OCI-M1 (cell line): ENCODE measurements at regions not wholly inside any gene's neighbourhood (a gene's known extent, or its start where the extent isn't known, plus 50 kb on each side); places are given as distances from the start of the nearest gene placed in this dataset.

Experiments used
- DNase-seq: peaks from one replicate; lab custom pipeline; 2025; lab: John Stamatoyannopoulos, UW

DNA sequence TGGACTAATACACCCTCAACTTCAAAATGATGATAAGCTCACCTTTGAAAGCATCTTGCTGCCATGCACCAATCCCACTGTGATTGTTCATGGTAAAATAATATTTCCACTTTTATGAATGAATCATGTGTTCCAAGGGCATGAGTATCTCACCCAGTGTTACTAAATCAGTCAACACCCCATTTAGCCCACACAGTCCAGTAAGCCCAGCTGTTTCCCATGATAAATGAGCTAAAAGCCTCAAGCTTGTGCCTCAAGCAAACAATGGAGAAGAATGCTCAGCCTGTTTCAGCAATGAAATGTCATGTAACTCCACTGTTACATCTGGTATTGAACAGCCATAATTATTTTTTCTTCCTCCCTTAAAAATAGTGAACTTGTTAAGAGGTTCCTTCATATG is 442.5 kb downstream of the XPNPEP1 start:
- no peak for DNase-seq

DNA sequence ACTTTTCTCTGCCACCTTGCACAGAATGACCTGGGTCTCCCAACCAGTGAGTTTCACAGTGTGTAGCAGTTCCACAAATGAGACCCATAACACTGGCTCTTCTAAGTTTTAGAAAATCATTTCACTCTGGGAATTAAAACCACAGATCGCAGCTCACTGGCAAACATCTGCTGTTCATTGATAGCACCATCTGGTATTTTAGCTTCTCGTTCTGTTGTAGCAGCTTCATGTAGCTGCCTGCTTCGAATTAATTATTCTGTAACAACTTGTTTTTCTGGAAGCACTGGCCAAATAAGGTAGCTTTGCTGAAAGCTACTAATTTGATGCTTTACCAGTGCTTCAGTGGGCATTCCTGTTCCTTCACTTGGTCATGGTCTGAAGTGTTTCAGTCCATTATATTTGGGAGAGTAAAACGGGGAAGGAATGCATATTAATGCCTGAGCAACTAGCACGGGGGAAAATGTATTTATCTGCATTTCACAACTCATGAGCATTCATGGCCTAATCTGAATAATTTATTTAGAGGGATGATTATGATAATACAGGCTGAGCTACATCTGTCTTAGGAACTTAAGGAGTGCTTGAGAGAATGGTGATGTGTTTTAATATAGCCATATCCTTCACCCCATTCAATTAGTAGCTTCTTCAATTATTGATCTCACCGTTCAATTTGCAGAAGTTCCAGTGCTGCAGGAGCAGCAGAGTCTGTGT is 447.4 kb downstream of the XPNPEP1 start:
- DNase-seq: no peak

DNA sequence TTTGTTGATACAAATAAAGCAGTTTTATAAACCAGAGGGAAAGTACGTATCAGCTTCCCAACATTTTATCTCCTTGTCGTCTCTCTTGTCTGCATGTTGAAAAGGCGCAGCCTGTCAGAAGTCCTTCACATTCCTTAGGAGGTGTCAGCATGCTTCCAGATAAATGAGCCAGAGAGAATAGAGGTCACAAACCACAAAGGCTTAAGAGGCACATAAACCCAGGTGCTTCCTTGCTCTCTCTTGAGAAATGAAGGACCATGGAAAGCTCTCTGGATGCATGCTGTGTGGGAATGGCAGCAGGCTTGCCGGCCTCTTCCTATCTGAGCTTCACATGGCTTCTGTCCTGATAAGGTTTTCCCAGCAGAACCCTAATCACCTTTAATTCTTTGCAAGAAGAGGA is 448.5 kb downstream of the XPNPEP1 start:
- no peak for DNase-seq

GRCh38 chr10:109474261-109474660 is 449.1 kb downstream of the XPNPEP1 start:
- DNase-seq: no peak

- DNase-seq: no peak
These were observed 455.8 kb downstream of the XPNPEP1 start for GRCh38 chr10:109467551-109467950.

- no peak for DNase-seq
These were observed 458.4 kb downstream of the XPNPEP1 start for GRCh38 chr10:109464949-109465348.

GRCh38 chr10:109457302-109457638 is 466.0 kb downstream of the XPNPEP1 start:
- DNase-seq: no peak

GRCh38 chr10:109456566-109457301 is 466.6 kb downstream of the XPNPEP1 start:
- no peak for DNase-seq

DNA sequence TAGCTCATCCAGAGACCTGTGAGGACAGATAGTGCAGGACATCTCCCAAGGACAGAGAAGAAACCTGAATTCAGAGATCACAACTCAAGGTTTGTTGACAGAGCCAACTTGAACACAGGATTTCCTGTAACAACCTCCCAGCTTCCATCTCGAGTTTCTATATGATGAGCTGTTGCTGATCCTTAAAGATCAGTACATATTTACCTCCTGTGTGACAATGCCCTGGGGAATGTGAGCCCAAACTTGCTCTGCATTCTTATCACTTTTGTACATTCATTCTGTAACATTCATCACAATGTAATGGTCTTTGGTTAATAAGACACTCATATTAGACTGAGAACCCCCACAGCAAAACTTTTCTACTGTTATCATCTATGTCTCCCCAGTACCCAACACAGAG is 468.6 kb downstream of the XPNPEP1 start:
- DNase-seq: no peak

- no peak for DNase-seq
These were observed 471.4 kb downstream of the XPNPEP1 start for GRCh38 chr10:109451879-109452278.

- no peak for DNase-seq
These were observed 472.6 kb downstream of the XPNPEP1 start for GRCh38 chr10:109450702-109451101.

GRCh38 chr10:109433434-109433833 is 489.9 kb downstream of the XPNPEP1 start:
- no peak for DNase-seq

DNA sequence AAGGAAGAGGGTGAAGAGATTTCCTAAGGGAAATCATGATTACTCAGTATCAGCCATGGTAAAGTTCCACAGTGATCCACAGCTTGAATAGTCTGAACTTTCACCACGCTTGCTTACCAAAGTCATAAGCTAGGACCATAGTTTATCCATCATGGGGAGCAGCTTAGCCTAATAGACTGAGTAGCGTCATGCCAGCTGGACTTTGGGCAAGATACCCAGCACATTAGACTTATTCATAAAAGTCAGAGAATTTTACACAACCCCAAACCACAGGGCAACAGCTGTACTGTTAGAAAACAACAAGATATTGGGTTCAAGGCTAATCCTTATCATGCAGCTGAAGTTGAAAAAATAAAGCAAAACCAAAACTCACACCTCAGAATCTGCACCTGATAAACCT is 491.0 kb downstream of the XPNPEP1 start:
- DNase-seq: no peak

GRCh38 chr10:109430799-109431198 is 492.5 kb downstream of the XPNPEP1 start:
- DNase-seq: no peak

- DNase-seq: no peak
These were observed 493.1 kb downstream of the XPNPEP1 start for GRCh38 chr10:109430043-109430760.

GRCh38 chr10:109428775-109429491 is 494.4 kb downstream of the XPNPEP1 start:
- DNase-seq: no peak

DNA sequence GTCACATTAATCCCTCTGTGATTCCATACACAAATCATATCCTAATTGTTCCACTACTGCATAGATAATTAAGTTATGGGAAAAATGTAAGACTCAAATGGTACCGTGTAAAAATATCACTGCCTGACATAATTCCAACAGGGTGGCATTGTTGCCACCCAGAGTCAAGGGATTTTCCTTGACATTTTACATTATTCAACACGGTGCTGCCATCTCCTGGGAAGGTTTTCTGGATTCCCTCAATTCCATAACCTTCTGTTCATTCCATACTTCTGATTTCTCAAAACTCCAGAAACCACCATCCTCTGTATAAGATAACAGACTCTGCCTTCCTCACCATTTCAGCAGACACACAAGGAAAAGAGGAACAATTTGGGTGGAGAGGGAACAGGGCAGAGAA is 495.9 kb downstream of the XPNPEP1 start:
- DNase-seq: no peak

DNA sequence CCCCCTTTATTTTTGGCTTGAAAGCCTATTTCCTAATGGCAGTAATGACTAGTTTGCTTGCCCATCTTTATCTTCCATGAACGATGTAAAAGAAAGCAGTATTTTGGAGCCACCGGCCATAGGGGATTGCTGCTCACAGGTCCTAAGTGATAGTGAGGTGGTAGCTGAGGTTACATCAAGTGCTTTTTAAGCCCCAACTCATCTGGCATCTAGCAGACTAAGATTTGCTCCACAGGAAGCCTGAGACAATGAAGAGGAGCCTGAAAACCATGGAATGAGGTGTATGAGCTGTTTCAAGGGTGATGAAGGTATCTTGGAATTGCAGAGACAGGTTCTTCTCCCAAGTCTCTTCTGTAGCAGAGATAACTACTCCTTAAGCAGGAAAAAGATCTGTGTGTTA is 496.3 kb downstream of the XPNPEP1 start:
- no peak for DNase-seq

DNA sequence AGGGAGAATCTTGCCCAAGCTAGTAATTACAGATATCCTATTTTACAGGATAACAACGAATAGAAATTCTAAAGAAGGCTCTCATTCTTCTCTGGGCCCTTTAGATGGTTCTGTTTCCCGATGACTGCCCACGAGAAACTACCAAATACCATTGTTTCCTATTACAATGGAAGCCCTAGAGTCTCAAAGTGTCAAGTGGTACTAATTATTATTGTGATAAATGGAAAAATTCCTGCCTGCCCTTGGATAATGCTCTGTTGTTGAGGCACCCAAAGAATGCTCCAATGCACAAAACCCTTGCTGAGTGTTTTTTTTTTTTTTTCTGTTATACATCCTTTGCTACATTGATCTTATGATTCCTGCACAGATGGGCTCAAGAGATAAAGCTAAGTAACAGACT is 504.5 kb downstream of the XPNPEP1 start:
- no peak for DNase-seq

- DNase-seq: no peak
These were observed 505.5 kb downstream of the XPNPEP1 start for GRCh38 chr10:109417803-109418202.

GRCh38 chr10:109412353-109412752 is 511.0 kb downstream of the XPNPEP1 start:
- DNase-seq: no peak

GRCh38 chr10:109411917-109412316 is 511.4 kb downstream of the XPNPEP1 start:
- no peak for DNase-seq

GRCh38 chr10:109405338-109405737 is 518.0 kb downstream of the XPNPEP1 start:
- DNase-seq: no peak
